ENCODE measurements at regions not wholly inside any gene's neighbourhood (a gene's known extent, or its start where the extent isn't known, plus 50 kb on each side); places are given as distances from the start of the nearest gene placed in this dataset.

DNA sequence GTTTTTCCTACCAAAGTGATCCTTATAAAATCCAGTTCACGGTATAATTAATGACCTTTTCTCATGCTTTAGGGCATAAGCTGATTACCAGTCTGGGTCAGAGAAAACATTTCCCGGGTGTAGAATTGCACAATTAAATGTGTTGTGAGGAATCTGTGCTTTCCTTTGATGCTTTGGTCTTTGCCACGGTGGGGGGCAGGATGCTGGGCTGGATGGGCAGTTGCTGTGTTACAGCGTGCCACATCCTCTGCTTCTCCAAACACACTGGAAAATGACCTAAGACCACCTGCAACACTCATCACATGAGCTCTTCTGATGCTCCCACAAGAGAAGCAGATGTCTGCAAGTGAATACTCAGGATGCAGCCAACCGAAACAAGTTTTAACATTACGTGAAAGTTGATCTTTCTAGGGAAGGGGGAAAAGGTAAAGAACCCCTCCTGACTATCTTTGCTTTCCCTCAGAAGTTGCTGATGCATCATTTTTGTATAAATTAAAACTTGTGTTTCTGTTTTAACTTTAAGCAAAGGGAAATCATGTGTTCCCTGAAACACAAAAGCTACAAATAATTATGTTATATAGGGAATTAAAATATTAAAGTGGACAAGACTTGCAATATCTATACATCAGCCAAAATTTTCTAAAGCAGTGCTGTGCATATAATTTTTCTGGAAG is 515.3 kb upstream of the NR5A2 start:
- FAIRE-seq (no peak), DNase-seq (peak in 4 of 5 donors; percentile 63 to 90 (median 82))
- no peak overlapping the region for H3K4me3 ChIP-seq (ENCODE audit: low read length in 3 of 3)
- H3K36me3 ChIP-seq (ENCODE audit: control insufficient read depth in 2 of 3, insufficient read depth in 3 of 3, low read length in 3 of 3): no peaks in the 10 kb centered on the region
- H3K27me3 ChIP-seq (ENCODE audit: control insufficient read depth, insufficient read depth, low read length): no peaks in the 10 kb centered on the region
- no peaks in the 10 kb centered on the region for H3K4me1 ChIP-seq (ENCODE audit: control insufficient read depth in 2 of 3, insufficient read depth in 2 of 3, low read depth in 1 of 3, low read length in 3 of 3)
- TF ChIP-seq, protein P1, sequence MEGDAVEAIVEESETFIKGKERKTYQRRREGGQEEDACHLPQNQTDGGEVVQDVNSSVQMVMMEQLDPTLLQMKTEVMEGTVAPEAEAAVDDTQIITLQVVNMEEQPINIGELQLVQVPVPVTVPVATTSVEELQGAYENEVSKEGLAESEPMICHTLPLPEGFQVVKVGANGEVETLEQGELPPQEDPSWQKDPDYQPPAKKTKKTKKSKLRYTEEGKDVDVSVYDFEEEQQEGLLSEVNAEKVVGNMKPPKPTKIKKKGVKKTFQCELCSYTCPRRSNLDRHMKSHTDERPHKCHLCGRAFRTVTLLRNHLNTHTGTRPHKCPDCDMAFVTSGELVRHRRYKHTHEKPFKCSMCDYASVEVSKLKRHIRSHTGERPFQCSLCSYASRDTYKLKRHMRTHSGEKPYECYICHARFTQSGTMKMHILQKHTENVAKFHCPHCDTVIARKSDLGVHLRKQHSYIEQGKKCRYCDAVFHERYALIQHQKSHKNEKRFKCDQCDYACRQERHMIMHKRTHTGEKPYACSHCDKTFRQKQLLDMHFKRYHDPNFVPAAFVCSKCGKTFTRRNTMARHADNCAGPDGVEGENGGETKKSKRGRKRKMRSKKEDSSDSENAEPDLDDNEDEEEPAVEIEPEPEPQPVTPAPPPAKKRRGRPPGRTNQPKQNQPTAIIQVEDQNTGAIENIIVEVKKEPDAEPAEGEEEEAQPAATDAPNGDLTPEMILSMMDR (IDR thresholded peaks at IDR 0.05; ENCODE audit: borderline replicate concordance, extremely low read depth, insufficient read depth): no peak
- no peak overlapping the region for H3K9ac ChIP-seq (ENCODE audit: low read length in 3 of 3)
- intact Hi-C loops (cut with DNase I): no loop called here
- no peak overlapping the region for H3K27ac ChIP-seq (ENCODE audit: low read depth in 2 of 2, low read length in 2 of 2)
- no peaks in the 10 kb centered on the region for H3K9me3 ChIP-seq (ENCODE audit: control insufficient read depth in 2 of 3, insufficient read depth in 1 of 3, low read length in 3 of 3)

DNA sequence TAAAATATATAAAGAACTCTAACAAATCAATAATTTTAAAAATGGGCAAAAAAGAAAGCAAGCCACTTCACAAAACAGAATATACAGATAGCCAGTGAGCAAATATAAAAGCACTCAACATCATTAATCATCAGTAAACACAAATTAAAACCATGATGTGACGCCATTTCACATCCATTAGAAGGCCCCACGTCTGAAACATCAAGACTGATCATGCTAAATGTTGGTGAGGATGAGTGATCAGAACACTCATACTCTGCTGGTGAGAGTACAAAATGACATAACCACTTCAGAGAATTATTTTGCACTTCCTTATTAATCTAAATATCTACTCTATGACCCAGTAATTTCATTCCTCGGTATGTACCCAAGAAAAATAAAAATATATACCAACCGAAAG is 512.2 kb upstream of the NR5A2 start:
- H3K27ac ChIP-seq (ENCODE audit: low read depth in 2 of 2, low read length in 2 of 2): no peak overlapping the region
- H3K36me3 ChIP-seq (ENCODE audit: control insufficient read depth in 2 of 3, insufficient read depth in 3 of 3, low read length in 3 of 3): no peaks in the 10 kb centered on the region
- TF ChIP-seq, protein P1 (IDR thresholded peaks at IDR 0.05; ENCODE audit: borderline replicate concordance, extremely low read depth, insufficient read depth): no peak
- FAIRE-seq: no peak
- no peaks in the 10 kb centered on the region for H3K4me1 ChIP-seq (ENCODE audit: control insufficient read depth in 2 of 3, insufficient read depth in 2 of 3, low read depth in 1 of 3, low read length in 3 of 3)
- DNase-seq: no peak
- no peak overlapping the region for H3K4me3 ChIP-seq (ENCODE audit: low read length in 3 of 3)
- intact Hi-C loops (cut with DNase I): no loop called here
- no peaks in the 10 kb centered on the region for H3K9me3 ChIP-seq (ENCODE audit: control insufficient read depth in 2 of 3, insufficient read depth in 1 of 3, low read length in 3 of 3)
- H3K27me3 ChIP-seq (ENCODE audit: control insufficient read depth, insufficient read depth, low read length): no peaks in the 10 kb centered on the region
- H3K9ac ChIP-seq (ENCODE audit: low read length in 3 of 3): no peak overlapping the region

DNA sequence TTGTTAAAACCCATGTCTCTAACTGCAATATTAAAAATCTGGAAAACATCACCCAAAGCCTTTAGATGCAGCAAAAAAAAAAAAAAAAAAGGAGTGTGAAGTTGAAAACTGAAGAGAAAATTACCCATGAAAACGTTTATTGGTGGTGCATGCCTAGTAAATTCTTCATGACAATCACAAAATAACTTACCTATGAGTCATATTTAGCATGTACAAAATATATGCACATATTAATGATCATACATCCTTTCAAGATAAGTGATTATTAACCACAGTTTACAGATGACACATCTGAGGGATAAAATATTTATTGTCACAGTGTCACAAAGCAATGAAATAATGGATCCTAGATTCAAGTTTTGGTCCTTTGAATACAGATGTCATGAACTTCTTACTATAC is 505.2 kb upstream of the NR5A2 start:
- no peaks in the 10 kb centered on the region for H3K36me3 ChIP-seq (ENCODE audit: control insufficient read depth in 2 of 3, insufficient read depth in 3 of 3, low read length in 3 of 3)
- TF ChIP-seq, protein P1 (IDR thresholded peaks at IDR 0.05; ENCODE audit: borderline replicate concordance, extremely low read depth, insufficient read depth): no peak
- H3K4me1 ChIP-seq (ENCODE audit: control insufficient read depth in 2 of 3, insufficient read depth in 2 of 3, low read depth in 1 of 3, low read length in 3 of 3): no peaks in the 10 kb centered on the region
- FAIRE-seq (no peak), DNase-seq (no peak)
- no peaks in the 10 kb centered on the region for H3K27me3 ChIP-seq (ENCODE audit: control insufficient read depth, insufficient read depth, low read length)
- H3K9me3 ChIP-seq (ENCODE audit: control insufficient read depth in 2 of 3, insufficient read depth in 1 of 3, low read length in 3 of 3): no peaks in the 10 kb centered on the region
- no peak overlapping the region for H3K4me3 ChIP-seq (ENCODE audit: low read length in 3 of 3)
- no peak overlapping the region for H3K27ac ChIP-seq (ENCODE audit: low read depth in 2 of 2, low read length in 2 of 2)
- H3K9ac ChIP-seq (ENCODE audit: low read length in 3 of 3): no peak overlapping the region
- intact Hi-C loops (cut with DNase I): no loop called here

DNA sequence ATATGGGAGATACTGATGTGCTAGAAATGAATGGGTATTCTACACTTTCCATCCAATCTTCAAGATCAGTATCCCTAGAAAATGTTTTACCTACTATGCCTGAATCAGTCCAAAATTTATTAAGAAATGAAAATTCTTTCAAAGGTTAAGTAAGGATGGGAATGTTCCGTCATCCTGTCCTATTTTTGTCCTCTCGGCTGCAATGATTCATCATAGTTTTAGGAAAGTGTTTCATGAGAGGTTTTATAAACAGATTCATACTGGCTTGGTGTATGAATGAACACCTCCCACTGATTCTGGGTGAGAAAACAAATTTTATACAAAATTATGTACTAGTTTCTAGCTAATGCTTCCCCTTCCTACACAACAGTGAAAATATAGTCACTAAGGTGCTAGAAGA is 504.6 kb upstream of the NR5A2 start:
- TF ChIP-seq, protein P1 (IDR thresholded peaks at IDR 0.05; ENCODE audit: borderline replicate concordance, extremely low read depth, insufficient read depth): no peak
- H3K27ac ChIP-seq (ENCODE audit: low read depth in 2 of 2, low read length in 2 of 2): no peak overlapping the region
- H3K4me3 ChIP-seq (ENCODE audit: low read length in 3 of 3): no peak overlapping the region
- no peak overlapping the region for H3K9ac ChIP-seq (ENCODE audit: low read length in 3 of 3)
- H3K27me3 ChIP-seq (ENCODE audit: control insufficient read depth, insufficient read depth, low read length): no peaks in the 10 kb centered on the region
- intact Hi-C loops (cut with DNase I): no loop called here
- DNase-seq (no peak), FAIRE-seq (no peak)
- no peaks in the 10 kb centered on the region for H3K4me1 ChIP-seq (ENCODE audit: control insufficient read depth in 2 of 3, insufficient read depth in 2 of 3, low read depth in 1 of 3, low read length in 3 of 3)
- no peaks in the 10 kb centered on the region for H3K9me3 ChIP-seq (ENCODE audit: control insufficient read depth in 2 of 3, insufficient read depth in 1 of 3, low read length in 3 of 3)
- H3K36me3 ChIP-seq (ENCODE audit: control insufficient read depth in 2 of 3, insufficient read depth in 3 of 3, low read length in 3 of 3): no peaks in the 10 kb centered on the region

Data from kidney (tissue), 13 donors.